ENCODE measurements at regions not wholly inside any gene's neighbourhood (a gene's known extent, or its start where the extent isn't known, plus 50 kb on each side); places are given as distances from the start of the nearest gene placed in this dataset.

DNA sequence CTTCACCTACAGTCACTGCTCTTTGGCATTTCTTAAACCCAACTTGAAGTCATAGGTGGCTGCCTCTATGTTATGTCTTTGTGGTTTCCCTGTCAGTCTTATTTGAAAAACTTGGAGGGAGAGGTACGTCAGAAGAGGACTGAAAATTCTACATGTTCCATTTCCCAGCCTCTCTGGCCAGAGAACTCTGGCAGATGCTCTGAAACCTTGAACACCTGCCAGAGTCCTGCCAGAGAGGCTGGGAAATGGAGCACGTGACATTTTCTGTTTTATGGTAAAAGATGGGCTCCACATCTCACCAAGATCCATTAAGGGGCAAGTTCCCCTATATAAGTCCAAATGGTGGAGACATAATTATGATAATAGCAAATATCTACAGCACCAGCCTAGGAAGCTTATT lies 99.5 kb downstream of the MAFB start:
- no peak for DNase-seq

DNA sequence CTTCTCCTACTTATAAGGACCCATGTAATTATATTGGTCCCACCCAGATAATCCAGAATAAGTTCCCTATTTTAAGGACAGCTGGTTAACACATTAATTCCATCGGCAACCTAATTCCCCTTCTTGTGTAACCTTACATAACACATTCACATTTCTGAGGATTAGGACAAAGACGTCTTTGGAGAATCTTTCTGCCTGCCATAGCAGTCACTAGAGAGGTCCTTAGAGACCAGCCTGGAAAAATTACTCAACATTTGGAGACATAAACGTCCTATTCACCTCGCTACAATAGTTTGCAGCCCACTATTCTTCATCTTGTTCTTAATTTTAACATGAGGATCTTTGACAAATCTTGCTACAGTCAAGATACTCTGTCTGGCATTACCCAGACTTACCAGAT lies 100.1 kb downstream of the MAFB start:
- no peak for DNase-seq

GRCh38 chr20:40587038-40587437 lies 102.0 kb downstream of the MAFB start:
- DNase-seq = no peak

DNA sequence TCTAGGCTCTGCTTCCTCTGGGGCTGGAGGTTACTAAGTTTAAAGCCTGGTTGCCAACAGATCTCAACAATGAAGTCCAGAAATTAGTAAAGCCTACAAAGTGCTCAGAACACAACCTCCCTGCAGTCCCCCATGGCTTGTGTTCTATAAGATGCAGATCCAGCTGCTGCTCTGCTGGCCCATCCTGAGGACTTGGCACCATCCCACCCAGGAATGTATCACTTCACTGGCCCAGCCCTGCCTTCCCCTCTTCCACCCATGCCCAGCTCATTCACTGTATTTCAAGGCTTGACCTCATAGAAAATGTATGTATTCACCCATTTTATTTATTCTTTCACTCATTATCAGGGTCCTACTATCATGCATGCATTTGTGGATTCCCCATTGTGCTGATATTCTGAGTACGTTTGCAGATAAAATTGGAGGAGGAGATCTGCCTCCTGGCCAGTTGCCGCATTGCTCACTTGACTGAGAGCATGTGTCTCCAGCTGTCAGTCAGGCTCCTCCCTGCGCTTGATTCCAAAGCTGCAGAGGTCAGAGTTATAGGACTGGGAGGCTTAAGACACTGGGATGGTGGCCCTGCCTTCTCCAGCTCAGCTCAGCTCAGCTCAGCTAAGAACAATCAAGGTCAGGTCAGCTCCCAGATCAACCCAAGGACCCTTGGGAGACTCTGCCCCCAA lies 104.8 kb downstream of the MAFB start:
- no peak for DNase-seq

- DNase-seq = no peak
Measured at GRCh38 chr20:40583636-40584035, 105.4 kb downstream of the MAFB start.

DNA sequence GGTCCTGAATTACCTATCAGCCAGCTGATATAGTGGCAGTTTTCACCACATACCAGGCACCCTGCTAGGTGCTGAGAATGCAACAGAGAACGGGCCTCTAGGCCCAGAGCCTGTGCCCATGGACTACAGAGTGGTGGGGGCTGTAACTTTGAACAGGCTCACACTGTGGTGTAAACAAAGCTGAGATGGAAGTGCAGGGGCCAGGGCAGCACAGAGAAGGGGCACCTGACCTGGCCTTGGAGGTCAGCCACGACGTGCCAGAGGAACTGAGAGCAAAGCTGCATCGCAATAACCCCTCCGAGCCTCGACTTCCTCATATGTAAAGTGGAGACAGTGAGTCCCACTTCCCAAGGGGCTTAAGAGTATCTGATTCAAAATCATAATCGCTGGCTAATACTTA lies 105.8 kb downstream of the MAFB start:
- DNase-seq = no peak

DNA sequence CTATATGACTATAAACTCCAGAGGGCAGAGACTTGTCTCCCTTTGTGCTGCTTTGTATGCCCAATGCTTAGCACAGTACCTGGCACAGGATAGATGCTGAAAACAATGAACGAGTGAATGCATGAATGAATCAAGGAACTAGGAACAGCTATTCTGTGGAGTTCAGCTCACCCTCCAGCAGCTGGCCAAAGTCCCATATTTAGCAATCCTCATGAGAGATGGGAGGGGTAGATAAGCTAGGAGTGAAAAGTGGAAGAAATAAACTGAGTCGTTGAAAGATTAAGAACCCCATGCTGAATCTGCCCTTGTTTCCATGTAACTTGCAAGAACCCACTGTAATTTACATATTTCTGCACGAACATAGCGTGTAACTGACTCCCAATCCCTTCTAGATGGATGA lies 106.5 kb downstream of the MAFB start:
- no peak for DNase-seq

DNA sequence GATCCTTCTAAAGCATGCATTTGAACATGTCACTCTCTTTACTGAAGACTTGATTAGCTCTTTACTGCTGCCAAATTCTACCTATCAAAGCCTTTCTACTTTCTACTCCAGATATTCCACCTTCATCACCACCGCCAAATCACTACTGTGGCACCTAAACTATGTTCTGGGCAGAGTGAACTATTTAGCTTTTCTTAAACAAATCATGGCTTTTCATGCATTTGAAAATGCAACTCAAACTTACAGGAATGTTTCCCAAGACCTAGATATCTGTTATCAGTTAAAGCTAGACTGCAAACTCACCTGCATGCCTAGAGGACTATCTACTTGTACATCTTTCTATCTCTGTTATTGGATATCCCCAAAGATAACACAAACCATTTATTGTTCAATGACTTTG lies 109.3 kb downstream of the MAFB start:
- DNase-seq = no peak

- no peak for DNase-seq
Measured at GRCh38 chr20:40578961-40579360, 110.1 kb downstream of the MAFB start.

GRCh38 chr20:40575851-40576250 lies 113.2 kb downstream of the MAFB start:
- DNase-seq = no peak

- DNase-seq = no peak
Measured at GRCh38 chr20:40572251-40572650, 116.8 kb downstream of the MAFB start.

GRCh38 chr20:40571639-40572038 lies 117.4 kb downstream of the MAFB start:
- DNase-seq = no peak

- no peak for DNase-seq
Measured at GRCh38 chr20:40568200-40568599, 120.8 kb downstream of the MAFB start.

- no peak for DNase-seq
Measured at GRCh38 chr20:40565682-40566040, 123.4 kb downstream of the MAFB start.

GRCh38 chr20:40565001-40565681 lies 123.9 kb downstream of the MAFB start:
- DNase-seq = no peak

DNA sequence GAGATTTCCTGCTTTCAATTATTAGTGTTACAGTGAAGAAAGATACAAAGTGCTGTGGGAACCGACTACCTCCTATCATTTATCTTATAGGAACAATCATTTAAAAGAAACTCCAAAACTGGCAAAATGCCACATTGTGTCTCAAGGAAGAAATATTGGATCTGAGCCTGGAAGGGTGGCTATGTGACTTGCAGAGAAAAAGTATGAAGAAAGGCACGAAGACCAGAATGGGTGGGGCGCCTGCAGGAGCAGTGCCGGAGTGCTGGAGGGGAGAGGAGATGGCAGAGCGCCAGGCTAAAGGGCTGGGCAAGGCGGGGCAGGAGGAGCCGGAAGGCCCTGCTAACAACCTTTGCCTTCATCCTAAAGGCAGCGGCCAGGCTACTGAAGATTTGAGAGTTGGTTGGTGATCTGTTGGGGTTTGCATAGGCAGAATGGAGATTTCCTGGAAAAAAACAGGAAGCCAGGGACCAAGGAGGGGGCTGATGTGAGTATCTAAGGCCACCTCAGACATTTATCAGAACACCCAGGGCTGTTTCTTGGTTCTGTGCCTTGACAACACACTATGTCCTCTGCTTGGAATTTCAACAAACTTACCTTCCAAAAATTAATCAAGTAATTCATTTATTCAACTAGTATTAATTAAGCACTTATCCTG lies 125.6 kb downstream of the MAFB start:
- no peak for DNase-seq

DNA sequence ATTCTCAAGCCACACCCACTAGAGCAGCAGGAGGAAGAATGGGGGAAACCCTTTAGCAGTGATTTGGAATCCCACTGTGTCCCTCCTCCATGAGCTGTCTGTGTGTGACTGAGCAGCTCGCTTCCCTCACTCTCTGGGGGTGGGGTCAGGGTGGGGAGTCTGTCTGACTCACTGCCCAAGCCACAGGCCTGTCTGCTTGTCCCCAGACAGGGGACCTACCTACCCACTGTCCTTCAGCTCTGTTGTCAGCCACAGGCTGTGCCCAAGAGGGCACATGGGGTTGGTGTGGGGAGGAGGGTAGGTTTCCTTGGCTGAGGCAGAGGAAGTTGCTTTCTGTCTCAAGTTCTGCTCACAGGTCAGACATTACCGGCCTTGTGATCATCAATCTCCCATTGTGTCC lies 127.0 kb downstream of the MAFB start:
- no peak for DNase-seq

- DNase-seq = no peak
Measured at GRCh38 chr20:40561187-40561586, 127.8 kb downstream of the MAFB start.

- DNase-seq = no peak
Measured at GRCh38 chr20:40558212-40558611, 130.8 kb downstream of the MAFB start.

GRCh38 chr20:40551125-40551530 lies 137.9 kb downstream of the MAFB start:
- DNase-seq = no peak

DNA sequence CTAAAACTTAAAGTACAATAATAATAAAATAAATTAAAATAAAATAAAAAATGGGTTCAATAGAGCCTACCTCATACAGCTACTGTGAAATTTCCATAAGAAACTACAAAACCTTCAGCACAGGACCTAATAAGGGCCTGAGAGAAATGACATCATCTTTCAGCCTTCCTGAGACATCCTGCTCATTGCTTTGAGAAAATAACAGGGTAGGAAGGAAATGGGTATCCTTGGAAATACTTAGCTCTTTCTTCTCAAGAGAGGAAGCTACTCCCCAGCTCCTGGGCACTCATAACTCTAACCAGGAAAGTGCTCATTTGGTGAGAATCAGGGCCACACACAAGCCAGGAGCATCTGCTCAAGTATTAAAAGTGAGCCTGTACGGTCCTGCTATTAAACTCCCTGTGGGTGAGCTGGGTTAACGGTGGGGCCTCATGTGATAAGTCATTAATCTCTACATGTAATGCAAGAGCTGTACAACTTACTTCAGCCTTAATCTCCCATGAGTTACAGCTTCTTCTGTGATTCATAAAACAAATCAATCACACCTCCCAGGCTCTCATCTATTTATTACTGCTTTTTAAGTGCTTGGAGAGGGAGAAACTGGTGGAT lies 141.4 kb downstream of the MAFB start:
- no peak for DNase-seq

DNA sequence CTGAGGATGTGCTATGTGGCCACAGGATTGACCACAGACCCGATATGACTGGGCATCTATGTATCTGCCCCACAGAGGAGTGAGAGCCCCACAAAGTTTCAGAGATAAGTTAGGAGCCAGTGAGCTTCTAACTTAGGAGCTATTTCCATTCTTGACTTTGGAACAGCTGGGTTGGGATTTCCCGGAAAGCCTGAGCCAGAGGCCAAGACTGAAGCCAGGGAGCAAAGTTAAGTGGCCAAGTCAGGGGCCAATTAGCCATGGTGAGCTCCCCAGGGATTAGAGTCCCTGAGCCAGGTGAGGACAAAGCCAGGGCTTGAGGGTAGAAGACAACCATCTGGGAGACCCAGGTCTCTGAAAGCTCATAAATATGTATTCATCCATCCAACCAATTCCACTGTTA lies 143.6 kb downstream of the MAFB start:
- DNase-seq = no peak

GRCh38 chr20:40542065-40542464 lies 147.0 kb downstream of the MAFB start:
- DNase-seq = no peak

GRCh38 chr20:40540166-40540565 lies 148.9 kb downstream of the MAFB start:
- DNase-seq = no peak

Measured in NCI-H2081 (cell line).